CD4-positive, alpha-beta T cell treated with Interleukin-10 for 1 hour (primary cell): ENCODE measurements at regions not wholly inside any gene's neighbourhood (a gene's known extent, or its start where the extent isn't known, plus 50 kb on each side); places are given as distances from the start of the nearest gene placed in this dataset.

ENCODE experiments used
- DNase-seq: peaks from one replicate; pipeline ENCODE4 v3.0.0-alpha.2; 2020

DNA sequence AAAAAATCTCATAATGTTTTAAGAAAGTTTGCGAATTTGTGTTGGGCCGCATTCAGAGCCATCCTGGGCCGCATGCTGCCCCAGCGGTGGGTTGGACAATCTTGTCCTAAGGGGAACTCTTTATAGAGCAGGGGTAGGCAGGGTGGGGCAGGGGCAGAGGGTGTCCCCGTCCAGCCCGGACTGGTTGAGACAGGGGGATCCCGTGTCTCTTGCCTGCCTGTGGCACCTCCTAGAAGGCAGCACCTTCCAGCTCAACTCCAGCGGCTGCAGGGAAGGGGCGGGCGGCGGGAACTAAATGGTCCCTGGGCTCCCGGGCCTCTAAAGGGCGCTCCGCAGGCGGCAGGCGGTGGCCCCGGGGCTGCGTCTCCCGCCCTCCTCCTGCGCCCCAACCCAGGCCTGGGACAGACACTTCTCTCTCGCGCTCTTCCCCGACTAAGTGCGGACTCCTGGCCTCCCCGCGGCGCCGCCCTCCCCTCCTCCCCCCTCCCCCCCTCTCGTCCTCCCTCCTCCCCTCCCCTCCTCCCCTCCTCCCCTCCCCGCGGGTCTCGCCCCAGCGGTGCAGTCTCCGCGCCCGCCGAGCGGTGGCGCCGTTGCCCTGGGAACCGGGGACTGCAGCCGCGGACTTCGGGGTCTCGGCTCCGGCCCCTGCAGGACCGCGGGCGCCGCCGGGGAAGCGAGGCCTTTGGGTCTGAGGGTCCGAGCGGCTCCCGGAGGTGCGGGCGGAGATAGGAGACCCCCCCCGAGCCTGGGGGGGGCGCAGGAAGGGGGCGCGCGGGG is 132.6 kb downstream of the MRPL36 start:
- peak; percentile 32 for DNase-seq

DNA sequence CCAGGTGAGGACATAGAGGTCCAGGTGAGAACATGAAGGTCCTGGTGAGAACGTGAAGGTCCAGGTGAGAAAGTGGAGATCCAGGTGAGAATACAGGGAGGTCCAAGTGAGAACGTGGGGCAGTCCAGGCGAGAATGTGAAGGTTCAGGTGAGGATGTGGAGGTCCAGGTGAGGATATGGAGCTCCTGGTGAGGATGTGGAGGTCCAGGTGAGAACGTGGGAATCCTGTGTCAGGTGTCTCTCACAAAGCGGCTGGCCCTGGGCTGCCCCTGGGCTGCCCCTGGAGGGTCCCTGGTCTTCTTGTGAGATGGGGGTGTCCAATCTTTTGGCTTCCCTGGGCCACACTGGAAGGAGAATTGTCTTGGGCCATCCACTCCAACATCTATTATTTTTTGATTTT is 133.4 kb downstream of the MRPL36 start:
- DNase-seq: no peak

DNA sequence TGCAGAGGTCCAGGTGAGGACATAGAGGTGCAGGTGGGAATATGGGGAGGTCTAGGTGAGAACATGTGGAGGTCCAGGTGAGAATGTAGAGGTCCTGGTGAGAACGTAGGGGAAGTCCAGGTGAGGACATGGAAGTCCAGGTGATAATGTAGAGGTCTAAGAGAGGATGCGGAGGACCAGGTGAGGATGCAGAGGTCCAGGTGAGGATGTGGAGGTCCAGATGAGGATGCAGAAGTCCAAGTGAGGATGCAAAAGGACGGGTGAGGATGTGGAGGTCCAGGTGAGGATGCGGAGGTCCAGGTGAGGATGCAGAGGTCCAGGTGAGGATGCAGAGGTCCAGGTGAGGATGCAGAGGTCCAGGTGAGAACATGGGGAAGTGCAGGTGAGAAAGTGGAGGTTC is 133.8 kb downstream of the MRPL36 start:
- no peak for DNase-seq

DNA sequence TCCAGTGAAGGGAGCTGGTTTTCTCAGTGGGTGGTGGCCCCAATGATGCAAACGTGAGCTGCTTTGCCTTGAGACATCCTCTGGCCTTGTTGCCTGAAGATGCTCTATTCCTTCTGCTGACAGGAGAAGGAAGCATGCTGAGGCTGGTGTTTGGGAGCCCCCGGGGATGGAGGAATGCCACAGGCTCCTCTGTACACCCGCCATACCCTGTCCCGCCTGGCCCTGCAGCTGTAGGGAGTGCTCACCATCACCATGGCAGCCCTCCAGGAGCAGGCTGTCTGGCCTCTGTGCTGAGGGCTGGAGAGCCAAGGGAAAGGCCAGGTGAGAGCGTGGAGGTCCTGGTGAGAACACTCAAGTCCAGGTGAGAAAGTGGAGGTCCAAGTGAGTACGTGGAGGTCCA is 134.4 kb downstream of the MRPL36 start:
- no peak for DNase-seq

DNA sequence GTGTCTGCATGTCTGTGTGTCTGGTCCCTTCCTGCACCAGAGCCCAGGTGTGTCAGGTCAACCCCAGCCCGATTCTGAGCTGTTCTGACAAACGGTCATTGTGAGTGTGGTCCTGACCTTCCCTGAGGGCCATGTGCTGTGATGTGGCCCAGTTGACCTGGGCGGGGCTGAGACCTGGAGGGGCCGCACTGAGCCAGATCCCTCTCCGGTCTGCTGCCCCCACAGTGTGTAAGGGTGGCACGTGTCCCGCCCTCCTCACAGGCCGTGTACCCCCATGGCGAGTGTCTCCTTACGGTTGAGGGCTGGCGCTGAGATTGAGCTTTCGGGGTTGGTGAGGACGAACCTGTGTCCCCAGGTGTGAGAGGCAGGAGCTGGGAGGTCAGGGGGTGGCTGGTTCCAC is 136.5 kb downstream of the MRPL36 start:
- DNase-seq: no peak

DNA sequence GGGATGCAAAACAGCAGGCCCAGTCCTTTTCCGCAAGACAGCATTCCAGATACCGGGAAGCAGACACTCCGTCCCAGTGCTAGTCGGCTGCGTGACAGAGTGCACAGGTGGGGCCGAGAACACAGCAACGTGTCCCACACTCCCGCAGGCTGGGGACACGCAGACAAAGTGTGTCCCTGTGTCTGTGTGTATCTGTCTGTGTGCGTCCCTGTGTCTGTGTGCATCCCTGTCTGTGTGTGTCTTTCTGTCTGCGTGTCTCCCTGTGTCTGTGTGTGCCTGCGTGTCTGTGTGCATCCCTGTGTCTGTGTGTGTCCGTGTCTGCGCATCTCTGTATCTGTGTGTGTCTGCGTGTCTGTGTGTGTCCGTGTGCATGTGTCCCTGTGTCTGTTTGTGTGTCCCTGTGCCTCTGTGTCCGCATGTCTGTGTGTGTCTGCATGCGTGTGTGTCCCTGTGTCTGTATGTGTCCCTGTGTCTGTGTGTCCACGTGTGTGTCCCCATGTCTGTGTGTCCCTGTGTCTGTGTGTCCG is 137.0 kb downstream of the MRPL36 start:
- DNase-seq: no peak

DNA sequence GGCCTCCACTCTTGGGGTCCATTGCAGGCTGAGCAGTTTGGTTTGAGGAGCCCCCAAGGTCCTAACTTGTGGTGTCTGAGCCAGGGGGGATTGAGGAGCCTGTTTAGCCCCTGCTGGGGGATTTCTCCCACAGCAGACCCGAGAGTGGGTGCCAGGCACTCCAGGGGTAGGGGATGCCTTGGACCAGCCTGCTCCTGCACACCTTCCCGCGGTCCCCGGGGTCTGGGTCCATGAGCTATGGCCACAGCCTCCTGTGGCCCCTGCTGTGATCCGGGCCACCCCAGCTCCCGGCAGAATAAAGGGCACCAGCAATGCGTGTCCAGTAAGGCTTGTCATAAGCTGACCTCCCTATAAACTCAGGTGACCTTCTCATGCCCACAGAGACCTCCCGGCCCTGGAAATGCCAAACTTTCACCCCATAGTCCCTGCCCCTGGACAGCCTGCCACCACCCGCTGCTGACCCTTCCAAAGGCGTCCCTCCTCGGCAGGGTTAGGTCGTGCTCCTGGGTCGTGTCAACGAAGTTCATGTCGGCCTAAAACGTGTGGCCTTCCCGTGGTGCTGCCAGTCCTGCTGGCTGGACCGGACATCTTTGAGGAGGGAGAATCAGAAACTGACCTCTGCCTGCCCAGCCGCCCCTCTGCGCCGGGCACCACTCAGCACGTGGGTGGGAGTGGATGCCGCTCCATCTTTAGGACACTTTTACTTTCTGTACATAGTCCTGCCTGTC is 137.6 kb downstream of the MRPL36 start:
- no peak for DNase-seq

DNA sequence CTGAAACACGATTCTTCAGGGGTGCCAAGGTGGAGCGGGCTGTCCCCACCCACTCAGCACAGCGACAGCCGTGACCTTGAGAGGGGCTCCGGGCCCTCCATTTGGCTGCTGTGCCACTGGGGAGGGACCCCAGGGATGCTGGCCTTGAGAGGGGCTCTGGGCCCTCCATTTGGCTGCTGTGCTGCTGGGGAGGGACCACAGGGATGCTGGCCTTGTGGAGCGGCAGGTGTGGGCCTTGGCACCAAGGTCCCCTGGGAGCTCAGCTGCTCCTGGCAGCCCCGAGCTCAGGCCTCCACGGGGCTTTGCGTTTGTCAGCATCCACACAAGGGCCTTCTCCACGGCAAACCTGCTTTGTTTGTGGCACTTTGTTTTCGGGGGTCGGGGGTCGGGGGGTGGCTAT is 137.6 kb upstream of the LPCAT1 start:
- no peak for DNase-seq

DNA sequence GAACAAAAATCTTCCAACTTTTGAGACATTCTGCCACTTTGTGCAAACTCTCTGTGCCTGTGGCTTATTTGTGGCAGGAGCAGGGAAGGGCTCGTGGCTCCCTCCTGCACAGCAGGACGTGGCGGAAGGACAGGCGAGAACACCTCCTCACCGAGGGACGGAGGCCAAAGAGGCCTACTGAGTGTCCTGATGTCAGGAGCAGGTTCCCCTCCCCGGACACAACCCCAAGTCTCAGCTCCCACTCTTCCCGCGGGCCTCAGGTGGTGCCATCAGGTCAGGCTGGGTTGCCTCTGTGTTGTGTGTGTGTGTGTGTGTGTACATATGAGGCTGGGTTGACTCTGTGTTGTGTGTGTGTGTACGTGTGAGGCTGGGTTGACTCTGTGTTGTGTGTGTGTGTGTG is 136.8 kb upstream of the LPCAT1 start:
- DNase-seq: no peak

DNA sequence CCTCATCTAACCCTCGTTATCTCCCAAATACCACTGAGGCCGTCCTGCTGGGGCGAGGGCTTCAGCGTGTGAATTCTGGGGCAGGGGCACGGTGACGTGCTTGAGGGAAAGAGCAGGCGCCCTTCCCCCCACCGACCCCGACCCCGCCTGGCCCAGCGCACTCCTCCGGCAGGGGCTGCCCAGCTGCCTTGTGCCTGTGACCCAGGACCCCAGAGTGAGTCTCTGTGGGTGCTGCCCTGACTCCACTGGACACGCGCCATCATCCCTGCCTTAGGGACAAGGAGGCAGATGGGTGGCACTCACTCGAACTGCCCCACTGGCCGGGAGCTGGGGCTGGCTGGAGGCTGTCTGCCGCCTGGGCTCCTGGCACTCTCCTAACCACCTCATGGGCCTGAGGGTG is 136.2 kb upstream of the LPCAT1 start:
- no peak for DNase-seq

DNA sequence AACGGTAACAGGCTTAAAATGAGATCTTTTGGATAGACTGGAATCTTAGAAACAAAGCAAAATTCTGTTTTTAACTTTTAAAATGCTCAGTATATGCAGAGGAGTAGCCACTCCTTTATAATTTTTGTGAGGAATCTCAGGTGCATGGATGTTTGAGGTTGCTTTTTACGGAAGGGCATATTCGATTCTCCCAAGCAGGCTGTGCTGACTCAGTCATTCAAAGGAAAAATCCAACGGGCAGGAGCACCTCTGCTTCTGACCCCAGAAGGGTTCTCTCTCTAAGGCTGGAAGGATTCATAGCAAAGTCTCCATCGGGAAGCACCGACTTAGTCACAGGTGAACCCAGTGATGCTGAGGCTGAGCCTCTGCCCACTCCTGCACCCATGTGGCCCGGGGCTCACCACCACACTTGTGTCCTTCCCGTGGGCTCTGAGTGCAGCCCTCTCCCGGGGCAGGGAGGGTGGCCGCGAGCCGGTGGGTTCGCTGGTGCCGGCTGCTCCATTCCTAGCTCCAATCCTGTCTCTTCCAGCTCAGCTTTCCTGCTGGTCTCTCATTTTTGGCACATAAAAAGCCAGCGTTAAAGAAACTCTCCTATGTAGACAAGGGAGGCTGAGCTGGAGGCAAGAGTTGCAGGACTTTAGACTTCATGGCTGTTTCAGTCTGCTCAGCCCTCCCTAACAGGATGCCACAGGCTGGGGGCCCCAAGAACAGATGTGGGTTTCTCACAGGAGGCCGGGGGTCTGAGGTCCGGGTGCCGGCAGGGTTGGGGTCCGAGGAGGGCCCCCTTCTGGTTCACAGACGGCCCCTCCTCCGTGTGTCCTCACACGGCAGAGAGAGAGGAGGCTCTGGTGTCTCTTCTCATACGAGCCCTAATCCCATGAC is 135.6 kb upstream of the LPCAT1 start:
- DNase-seq: no peak

DNA sequence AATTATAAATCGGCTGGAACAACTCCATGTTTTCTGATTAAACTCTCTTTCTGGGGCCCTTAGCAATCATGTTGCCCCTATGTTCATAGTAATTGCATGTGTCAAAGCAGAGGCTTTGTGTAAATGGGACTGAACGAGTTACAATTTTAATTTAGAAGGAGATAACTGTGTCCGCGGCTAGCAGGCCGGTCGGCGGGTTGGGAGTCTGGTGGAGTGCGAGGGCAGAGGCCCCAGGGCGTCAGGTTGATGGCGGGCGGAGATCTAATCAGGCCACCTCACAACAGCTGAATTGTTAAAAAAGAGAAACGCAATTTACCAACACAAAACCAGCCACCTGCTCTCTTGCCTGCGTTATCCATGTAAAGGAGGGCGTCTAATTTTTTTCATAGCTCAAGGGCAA is 134.9 kb upstream of the LPCAT1 start:
- DNase-seq: no peak

DNA sequence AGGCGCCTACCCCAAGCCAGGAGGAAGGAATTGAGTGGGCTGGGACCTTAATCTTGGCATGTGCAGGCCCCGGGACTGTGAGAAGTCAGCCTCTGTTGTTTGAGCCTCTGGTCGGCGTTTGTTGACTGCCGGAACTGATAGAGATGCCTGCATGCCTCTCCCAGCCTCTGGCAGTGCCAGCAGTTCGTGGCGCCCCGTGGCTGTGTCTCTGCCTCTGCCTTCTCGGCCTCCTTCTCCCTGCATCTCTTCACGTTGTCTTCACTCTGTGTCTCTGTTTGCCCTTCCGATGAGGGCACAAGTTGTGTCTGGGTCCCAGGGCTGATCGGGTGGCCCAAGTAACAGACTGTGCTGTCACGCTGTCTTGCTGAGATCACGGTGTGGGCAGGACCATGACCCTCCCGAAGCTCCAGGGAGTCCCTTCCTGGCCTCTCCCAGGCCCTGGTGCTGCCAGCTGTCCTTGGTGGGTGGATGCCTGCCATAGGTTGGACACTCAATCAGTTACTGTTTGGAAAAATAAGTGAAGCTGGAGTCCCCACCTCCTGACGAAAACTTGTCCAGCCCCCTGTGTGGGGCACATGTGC is 133.5 kb upstream of the LPCAT1 start:
- DNase-seq: no peak

DNA sequence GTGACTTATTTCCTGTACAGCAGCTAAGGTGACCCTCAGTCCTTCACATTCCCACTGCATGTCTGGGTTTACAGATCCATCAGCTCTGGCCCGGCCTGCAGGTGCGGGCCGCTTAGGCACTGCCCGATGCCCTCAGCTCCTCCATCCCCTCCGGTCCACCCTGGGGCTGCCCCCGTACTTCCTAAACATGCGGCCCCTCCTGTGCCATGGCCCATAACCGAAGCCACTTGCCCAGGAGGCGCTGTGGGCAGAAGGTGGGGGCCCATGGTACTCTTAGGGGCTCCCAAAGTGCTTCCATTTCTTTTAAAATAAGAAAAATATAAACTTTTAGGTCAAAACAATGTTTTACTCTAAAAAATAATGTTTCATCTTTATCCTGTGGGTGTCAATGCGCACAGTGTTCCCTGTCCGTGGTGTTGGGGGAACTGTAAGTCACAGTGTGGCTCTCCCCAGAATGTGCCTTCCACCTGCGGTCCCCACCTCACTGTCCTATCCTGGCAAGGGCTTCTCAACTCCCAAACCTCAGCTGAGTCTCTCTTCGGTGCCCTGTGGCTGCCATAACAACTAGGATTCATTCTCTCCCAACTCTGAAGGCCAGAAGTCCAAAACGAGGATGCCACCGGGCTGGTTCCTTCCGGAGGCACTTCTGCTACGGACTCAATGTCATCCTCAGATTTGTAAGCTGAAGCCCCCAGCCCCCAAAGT is 132.7 kb upstream of the LPCAT1 start:
- no peak for DNase-seq

DNA sequence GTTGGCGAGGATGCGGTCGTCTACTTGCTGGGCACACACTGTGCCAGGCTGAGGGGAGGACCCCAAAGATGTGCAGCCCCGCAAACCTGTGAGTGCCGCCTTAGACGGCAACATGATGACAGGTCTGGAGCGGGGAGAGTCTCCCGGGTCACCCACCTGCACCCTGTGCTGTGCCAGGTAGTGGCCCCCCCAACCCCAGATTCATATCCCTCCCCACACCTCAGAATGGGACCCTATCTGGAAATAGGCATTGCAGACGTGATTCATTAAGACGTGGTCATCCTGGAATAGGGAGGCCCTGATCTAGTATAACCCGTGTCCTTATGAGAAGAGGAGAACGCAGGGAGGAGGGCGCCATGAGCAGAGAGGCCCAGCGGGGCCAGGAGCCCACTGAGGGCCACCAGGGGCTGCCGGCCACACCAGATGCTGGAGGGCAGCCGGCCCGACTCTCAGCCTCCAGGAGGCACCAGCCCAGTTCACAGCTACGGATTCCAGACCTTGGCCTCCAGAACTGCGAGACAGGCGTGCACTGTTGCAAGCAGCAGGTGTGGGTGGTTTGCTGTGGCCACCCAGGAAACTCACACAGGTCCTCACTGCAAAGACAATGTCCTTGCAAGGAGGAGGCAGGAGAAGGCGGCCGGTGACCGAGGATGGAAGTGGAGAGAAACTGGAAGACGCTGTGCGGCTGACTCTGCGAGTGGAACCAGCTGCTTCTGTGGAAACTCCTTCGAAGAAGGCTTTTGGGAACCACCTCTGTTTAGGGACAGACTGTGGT is 131.9 kb upstream of the LPCAT1 start:
- DNase-seq: no peak

DNA sequence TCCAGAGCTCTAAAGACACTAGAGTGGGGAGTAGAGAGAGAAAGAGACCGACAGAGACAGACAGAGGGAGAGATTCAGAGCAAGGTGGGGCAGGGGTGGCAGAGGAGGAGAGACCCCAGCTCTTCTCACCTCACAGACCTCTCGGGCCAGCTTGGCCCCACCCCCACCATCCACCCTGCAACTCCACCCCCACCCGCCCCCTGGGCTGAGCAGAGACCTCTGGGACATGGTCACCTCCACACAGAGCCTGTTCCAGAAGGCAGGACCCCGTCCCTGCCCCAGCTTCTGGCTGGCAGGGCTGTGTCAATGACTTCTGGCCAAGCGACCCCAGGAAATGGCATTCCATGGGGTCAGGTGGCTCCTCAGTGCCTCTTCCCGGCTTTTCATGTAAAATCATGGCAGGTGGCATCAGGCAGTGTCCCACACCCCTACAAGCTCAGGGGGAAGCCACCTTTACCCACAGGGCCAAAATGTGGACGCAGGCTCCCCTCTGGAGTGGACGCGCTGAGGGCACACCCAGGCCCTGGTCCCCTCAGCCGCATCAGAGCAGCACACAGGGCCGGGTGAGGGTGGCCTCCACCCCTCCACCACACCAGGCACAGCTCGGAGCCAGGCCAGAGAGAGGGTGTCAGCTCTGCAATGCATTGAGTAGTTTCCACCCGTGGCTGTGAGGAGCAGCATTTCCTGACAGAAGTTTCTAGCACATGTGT is 131.2 kb upstream of the LPCAT1 start:
- DNase-seq: no peak

DNA sequence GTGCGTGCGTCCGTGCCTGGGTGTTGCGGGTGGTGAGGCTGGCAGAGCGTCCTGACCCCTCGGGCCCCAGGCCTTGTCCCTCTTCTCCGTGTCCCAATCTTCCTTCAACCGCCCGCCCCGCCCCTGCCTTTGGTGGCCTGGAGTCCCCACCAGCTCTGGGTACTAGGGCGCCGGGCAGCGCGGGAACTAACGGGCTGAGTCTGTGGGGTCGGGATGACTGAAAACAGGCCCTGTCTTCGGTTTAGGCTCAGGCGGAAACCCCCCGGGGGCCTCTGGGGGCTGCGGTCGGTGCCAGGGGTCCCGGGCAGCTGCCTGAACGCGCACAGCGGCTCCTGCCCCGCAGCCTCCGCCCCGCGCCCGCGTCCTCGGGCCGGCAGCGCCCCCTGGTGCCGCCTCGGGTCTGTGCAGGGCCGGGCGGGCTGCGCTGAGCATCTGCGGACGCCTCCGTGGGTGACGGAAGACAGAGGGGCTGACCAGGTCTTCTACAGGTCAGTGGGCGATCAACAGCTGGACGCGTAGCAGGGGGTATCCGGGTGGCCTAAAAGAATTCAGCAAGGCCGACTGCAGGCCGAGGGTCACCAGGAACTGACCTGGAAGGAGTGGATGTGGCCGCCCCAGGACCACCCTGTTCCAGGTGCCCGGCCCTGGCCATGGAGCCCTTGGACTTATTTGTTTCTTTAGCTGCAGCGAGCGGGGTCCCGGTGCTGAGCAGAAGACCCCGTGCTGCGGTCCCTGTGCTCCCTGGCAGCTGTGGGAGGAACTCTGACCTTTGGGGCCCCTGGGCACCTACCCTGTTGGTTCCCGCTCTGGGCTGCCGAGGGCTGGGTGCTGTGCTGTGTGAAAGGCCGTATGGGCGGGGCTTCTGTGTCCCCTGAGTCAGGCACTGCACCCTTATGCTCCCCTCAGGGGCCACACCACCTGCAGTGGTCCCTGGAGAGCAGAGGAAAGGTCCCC is 130.2 kb upstream of the LPCAT1 start:
- DNase-seq: peak; percentile 33

DNA sequence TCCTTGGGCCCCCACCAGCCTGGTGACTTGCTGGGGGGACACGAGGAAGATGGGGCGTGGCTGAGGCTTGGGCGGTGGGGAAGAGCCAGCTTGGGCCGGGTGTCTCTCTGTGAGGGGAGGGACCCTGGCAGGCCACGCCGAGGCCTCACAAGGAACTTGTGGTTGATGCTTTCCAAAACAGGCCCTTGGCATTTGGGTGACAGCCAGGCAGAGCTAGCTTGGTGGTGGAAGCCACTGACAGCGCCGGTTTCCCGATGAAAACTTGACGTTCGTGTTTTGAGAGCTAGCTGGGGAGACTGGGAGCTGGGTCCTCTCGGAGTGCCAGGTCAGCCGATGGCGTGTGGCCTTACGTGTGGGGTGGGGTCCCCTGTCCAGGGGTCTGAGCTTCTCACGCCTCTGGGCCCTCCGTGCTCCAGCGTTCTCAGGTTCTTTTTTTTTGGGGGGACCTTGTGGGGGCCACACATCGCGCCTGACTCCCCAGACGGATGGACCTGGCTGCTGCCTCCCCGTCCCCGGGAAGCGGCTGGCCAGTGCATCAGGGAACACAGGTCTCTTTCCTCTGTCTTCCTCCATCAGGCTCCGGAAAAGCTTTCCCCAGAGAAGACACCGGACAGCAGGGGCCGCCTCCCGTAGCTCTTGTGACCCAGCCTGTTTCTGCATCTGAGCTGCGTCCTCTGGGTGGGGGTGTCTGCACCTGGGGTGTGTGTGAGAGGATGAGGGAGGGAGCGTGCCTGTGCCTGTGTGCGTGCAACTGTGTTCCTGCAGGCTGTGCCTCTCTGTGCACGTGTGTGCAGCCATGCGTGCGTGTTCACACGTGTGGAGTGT is 129.3 kb upstream of the LPCAT1 start:
- DNase-seq: no peak
